H9 (cell line): ENCODE measurements at regions not wholly inside any gene's neighbourhood (a gene's known extent, or its start where the extent isn't known, plus 50 kb on each side); places are given as distances from the start of the nearest gene placed in this dataset.

Source experiments
- DNase-seq: peaks from one replicate; pipeline ENCODE4 v3.0.0-alpha.2; 2017
- H2AFZ ChIP-seq: one replicate; pipeline ENCODE4 v1.6.1; 2013; ENCODE audit warnings: mild to moderate bottlenecking, low read length, control low read depth, moderate library complexity
- H2AK5ac ChIP-seq: 2 replicates; pipeline ENCODE4 v1.6.1; 2013; ENCODE audit warnings: low read length, control low read depth, mixed read lengths; ENCODE audit not compliant: insufficient read length
- H2BK120ac ChIP-seq: one replicate; pipeline ENCODE4 v1.6.1; 2013; ENCODE audit warnings: low read depth, mild to moderate bottlenecking, low read length, control low read depth, inconsistent platforms; ENCODE audit not compliant: poor library complexity, severe bottlenecking
- H2BK12ac ChIP-seq: 2 replicates; pipeline ENCODE4 v1.6.1; 2013; ENCODE audit warnings: low read length, control low read depth, mixed read lengths, low read depth; ENCODE audit not compliant: insufficient read length
- H2BK15ac ChIP-seq: 2 replicates; pipeline ENCODE4 v1.6.1; 2013; ENCODE audit warnings: low read depth, low read length, control low read depth
- H2BK20ac ChIP-seq: one replicate; pipeline ENCODE4 v1.6.1; 2013; ENCODE audit warnings: low read depth, mild to moderate bottlenecking, low read length, control low read depth, inconsistent platforms; ENCODE audit not compliant: poor library complexity, severe bottlenecking
- H2BK5ac ChIP-seq: 2 replicates; pipeline ENCODE4 v1.6.1; 2013; ENCODE audit warnings: low read length, control low read depth, mixed read lengths; ENCODE audit not compliant: insufficient read length
- H3K14ac ChIP-seq: 2 replicates; pipeline ENCODE4 v1.6.1; 2013; ENCODE audit warnings: low read length, control low read depth; ENCODE audit not compliant: insufficient read depth
- H3K18ac ChIP-seq: 2 replicates; pipeline ENCODE4 v1.6.1; 2013; ENCODE audit warnings: low read depth, mild to moderate bottlenecking, mixed read lengths, low read length, control low read depth; ENCODE audit not compliant: insufficient read length
- H3K23ac ChIP-seq: 2 replicates; pipeline ENCODE4 v1.6.1; 2013; ENCODE audit warnings: low read length, control low read depth, mixed read lengths, low read depth; ENCODE audit not compliant: insufficient read length
- H3K23me2 ChIP-seq: 2 replicates; pipeline ENCODE4 v1.6.1; 2013; ENCODE audit warnings: low read depth, mild to moderate bottlenecking, mixed read lengths, low read length, control low read depth; ENCODE audit not compliant: insufficient read length, poor library complexity, severe bottlenecking
- H3K27ac ChIP-seq: 2 replicates; pipeline ENCODE4 v1.5.1; 2013; ENCODE audit warnings: low read length, control low read depth, mixed read lengths, low read depth; ENCODE audit not compliant: insufficient read length
- H3K27me3 ChIP-seq: 2 replicates; pipeline ENCODE4 v1.6.1; 2013; ENCODE audit warnings: low read length, control low read depth, inconsistent platforms; ENCODE audit not compliant: insufficient read depth
- H3K4ac ChIP-seq: 2 replicates; pipeline ENCODE4 v1.6.1; 2013; ENCODE audit warnings: low read depth, mild to moderate bottlenecking, control low read depth, inconsistent platforms, low read length, moderate library complexity
- H3K4me1 ChIP-seq: 2 replicates; pipeline ENCODE4 v1.6.1; 2013; ENCODE audit warnings: low read length, control low read depth, inconsistent platforms; ENCODE audit not compliant: insufficient read depth
- H3K4me2 ChIP-seq: 2 replicates; pipeline ENCODE4 v1.6.1; 2013; ENCODE audit warnings: low read length, control low read depth, mixed read lengths; ENCODE audit not compliant: insufficient read length, insufficient read depth
- H3K56ac ChIP-seq: 2 replicates; pipeline ENCODE4 v1.6.1; 2013; ENCODE audit warnings: low read depth, mild to moderate bottlenecking, mixed read lengths, low read length, control low read depth; ENCODE audit not compliant: insufficient read length
- H3K79me1 ChIP-seq: 2 replicates; pipeline ENCODE4 v1.6.1; 2013; ENCODE audit warnings: low read depth, mild to moderate bottlenecking, moderate library complexity, low read length, control low read depth, inconsistent platforms; ENCODE audit not compliant: insufficient read depth, poor library complexity, severe bottlenecking
- H3K79me2 ChIP-seq: 2 replicates; pipeline ENCODE4 v1.6.1; 2013; ENCODE audit warnings: low read length, control low read depth, inconsistent platforms; ENCODE audit not compliant: insufficient read depth
- H3K9ac ChIP-seq: 2 replicates; pipeline ENCODE4 v1.6.1; 2013; ENCODE audit warnings: low read length, control low read depth, mixed read lengths; ENCODE audit not compliant: insufficient read length; ENCODE audit errors: extremely low read depth
- H3K9me3 ChIP-seq: one replicate; pipeline ENCODE4 v1.6.1; 2013; ENCODE audit warnings: low read depth, low read length, inconsistent platforms; ENCODE audit not compliant: control insufficient read depth
- H3T11ph ChIP-seq: one replicate; pipeline ENCODE4 v1.6.1; 2013; ENCODE audit warnings: mild to moderate bottlenecking, low read length, control low read depth, inconsistent platforms
- H4K20me1 ChIP-seq: one replicate; pipeline ENCODE4 v1.6.1; 2013; ENCODE audit not compliant: control insufficient read depth, insufficient read length, insufficient read depth
- H4K5ac ChIP-seq: 2 replicates; pipeline ENCODE4 v1.6.1; 2013; ENCODE audit warnings: low read depth, mild to moderate bottlenecking, mixed read lengths, low read length, control low read depth; ENCODE audit not compliant: insufficient read length
- H4K8ac ChIP-seq: replicated peaks from 2 replicates; pipeline ENCODE4 v1.6.1; 2013; ENCODE audit warnings: low read length, control low read depth, mixed read lengths, low read depth; ENCODE audit not compliant: insufficient read length
- H4K91ac ChIP-seq: 2 replicates; pipeline ENCODE4 v1.6.1; 2013; ENCODE audit warnings: low read depth, mild to moderate bottlenecking, moderate library complexity, mixed read lengths, low read length, control low read depth; ENCODE audit not compliant: insufficient read length
- H3K27ac Mint-ChIP-seq, 3 experiments: 2 replicates in 2 of 3; 3 replicates in 1 of 3; pipeline ENCODE4 v1.8.0; 2020 to 2021; ENCODE audit warnings: mixed read lengths in 3 of 3, mild to moderate bottlenecking in 1 of 3, moderate library complexity in 1 of 3
- H3K27me3 Mint-ChIP-seq: 2 replicates; pipeline ENCODE4 v1.8.0; 2021; ENCODE audit warnings: low read depth, mild to moderate bottlenecking, moderate library complexity, mixed read lengths
- H3K36me3 Mint-ChIP-seq, 3 experiments: 2 replicates in 2 of 3; 3 replicates in 1 of 3; pipeline ENCODE4 v1.8.0; 2020 to 2021; ENCODE audit warnings: low read depth in 3 of 3, mixed read lengths in 3 of 3; ENCODE audit not compliant: insufficient read depth in 1 of 3
- H3K4me1 Mint-ChIP-seq, 2 experiments: 2 replicates each; pipeline ENCODE4 v1.8.0; 2020; ENCODE audit warnings: mixed read lengths in 2 of 2
- H3K4me3 Mint-ChIP-seq, 2 experiments: 2 replicates in 1 of 2; 3 replicates in 1 of 2; pipeline ENCODE4 v1.8.0; 2020 to 2021; ENCODE audit warnings: mild to moderate bottlenecking in 2 of 2, mixed read lengths in 2 of 2, moderate library complexity in 1 of 2
- H3K9me3 Mint-ChIP-seq, 2 experiments: 2 replicates in 1 of 2; 3 replicates in 1 of 2; pipeline ENCODE4 v1.8.0; 2020; ENCODE audit warnings: mild to moderate bottlenecking in 2 of 2, mixed read lengths in 2 of 2, moderate library complexity in 1 of 2
- WGBS: extraction: QIAGEN DNeasy Blood & Tissue Kit; methylation state at CpG from one replicate; pipeline ENCODE4 v1.1.7; 2013; ENCODE audit warnings: missing lambda C conversion rate, low lambda C conversion rate, mixed read lengths; ENCODE audit not compliant: insufficient read length; ENCODE audit errors: extremely low coverage; 5-methylcytosine and 5-hydroxymethylcytosine counted together
- TF ChIP-seq, protein P1 (sequence below): fragments of 200-600 bp; sonication (generic); conservative IDR thresholded peaks from 3 replicates; pipeline ENCODE4 v1.8.0; 2021; ENCODE audit warnings: antibody characterized with exemption, mild to moderate bottlenecking

DNA sequence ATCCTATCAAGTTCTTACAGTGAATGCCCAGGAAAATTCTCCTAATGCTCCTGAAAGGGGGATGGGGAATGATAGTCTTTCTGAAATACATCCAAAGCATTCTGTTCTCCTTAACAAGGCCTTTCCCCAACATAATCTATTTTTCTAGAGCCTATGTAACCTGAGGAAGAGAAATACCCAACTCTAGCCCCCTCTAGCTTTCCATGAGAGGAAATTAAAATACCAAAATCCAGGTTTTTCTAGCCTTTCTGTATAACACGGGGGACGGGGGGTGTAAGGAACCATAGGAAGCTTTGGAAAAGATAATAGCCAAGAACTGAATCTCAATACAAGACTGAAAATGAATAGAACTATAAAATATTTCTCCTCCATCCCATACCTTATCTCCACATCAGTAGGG is 815.9 kb downstream of the SLITRK6 start:
- Mint-ChIP-seq H3K27ac (no peak overlapping the region), H3K4me3 (no peak overlapping the region), H3K27me3 (no peaks in the 10 kb centered on the region), H3K4me1 (no peaks in the 10 kb centered on the region), H3K36me3 (no peaks in the 10 kb centered on the region), H3K9me3 (no peaks in the 10 kb centered on the region)
- no peak overlapping the region for H2AFZ ChIP-seq
- H3K18ac ChIP-seq, result no peak overlapping the region
- no peak overlapping the region for H3K4me2 ChIP-seq
- H2BK15ac ChIP-seq, result no peak overlapping the region
- H2BK20ac ChIP-seq, result no peak overlapping the region
- TF ChIP-seq, protein P1, sequence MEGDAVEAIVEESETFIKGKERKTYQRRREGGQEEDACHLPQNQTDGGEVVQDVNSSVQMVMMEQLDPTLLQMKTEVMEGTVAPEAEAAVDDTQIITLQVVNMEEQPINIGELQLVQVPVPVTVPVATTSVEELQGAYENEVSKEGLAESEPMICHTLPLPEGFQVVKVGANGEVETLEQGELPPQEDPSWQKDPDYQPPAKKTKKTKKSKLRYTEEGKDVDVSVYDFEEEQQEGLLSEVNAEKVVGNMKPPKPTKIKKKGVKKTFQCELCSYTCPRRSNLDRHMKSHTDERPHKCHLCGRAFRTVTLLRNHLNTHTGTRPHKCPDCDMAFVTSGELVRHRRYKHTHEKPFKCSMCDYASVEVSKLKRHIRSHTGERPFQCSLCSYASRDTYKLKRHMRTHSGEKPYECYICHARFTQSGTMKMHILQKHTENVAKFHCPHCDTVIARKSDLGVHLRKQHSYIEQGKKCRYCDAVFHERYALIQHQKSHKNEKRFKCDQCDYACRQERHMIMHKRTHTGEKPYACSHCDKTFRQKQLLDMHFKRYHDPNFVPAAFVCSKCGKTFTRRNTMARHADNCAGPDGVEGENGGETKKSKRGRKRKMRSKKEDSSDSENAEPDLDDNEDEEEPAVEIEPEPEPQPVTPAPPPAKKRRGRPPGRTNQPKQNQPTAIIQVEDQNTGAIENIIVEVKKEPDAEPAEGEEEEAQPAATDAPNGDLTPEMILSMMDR, result peak; percentile 37
- H4K20me1 ChIP-seq, result no peaks in the 10 kb centered on the region
- H2BK12ac ChIP-seq, result no peak overlapping the region
- H4K5ac ChIP-seq, result no peak overlapping the region
- no peaks in the 10 kb centered on the region for H3K27me3 ChIP-seq
- no CpG with 5 or more reads among the region's 2 CpGs for WGBS
- DNase-seq, result no peak
- no peak overlapping the region for H3K56ac ChIP-seq
- H2BK5ac ChIP-seq, result no peak overlapping the region
- no peak overlapping the region for H3K14ac ChIP-seq
- no peaks in the 10 kb centered on the region for H3K23me2 ChIP-seq
- H3K9me3 ChIP-seq, result no peaks in the 10 kb centered on the region
- H3K4ac ChIP-seq, result no peak overlapping the region
- no peak overlapping the region for H3K9ac ChIP-seq
- H4K8ac ChIP-seq, result no peak overlapping the region
- no peak overlapping the region for H2BK120ac ChIP-seq
- H3K79me2 ChIP-seq, result no peaks in the 10 kb centered on the region
- no peak overlapping the region for H4K91ac ChIP-seq
- no peak overlapping the region for H2AK5ac ChIP-seq
- H3K79me1 ChIP-seq, result no peaks in the 10 kb centered on the region
- no peak overlapping the region for H3T11ph ChIP-seq
- H3K23ac ChIP-seq, result no peak overlapping the region
- no peak overlapping the region for H3K27ac ChIP-seq
- H3K4me1 ChIP-seq, result no peaks in the 10 kb centered on the region
